Liver (tissue), 8 donors: ENCODE measurements at regions not wholly inside any gene's neighbourhood (a gene's known extent, or its start where the extent isn't known, plus 50 kb on each side); places are given as distances from the start of the nearest gene placed in this dataset.

Source experiments
- DNase-seq: peaks from one replicate; pipeline ENCODE4 v3.0.0-alpha.2; 2017; ENCODE audit warnings: low spot score
- H3K27ac ChIP-seq, 2 donors: one replicate each; pipeline ENCODE4 v1.7.0; 2013; ENCODE audit warnings: inconsistent platforms in 2 of 2, low read length in 2 of 2, control low read depth in 1 of 2, low read depth in 1 of 2, mild to moderate bottlenecking in 1 of 2
- H3K27me3 ChIP-seq, 4 donors: one replicate each; pipeline versions ENCODE4 v1.6.1 to v1.7.0; 2013; ENCODE audit warnings: low read length in 3 of 4, inconsistent platforms in 1 of 4, mild to moderate bottlenecking in 1 of 4, moderate library complexity in 1 of 4; ENCODE audit not compliant: control insufficient read depth in 4 of 4, insufficient read depth in 4 of 4
- H3K36me3 ChIP-seq, 4 donors: one replicate each; pipeline versions ENCODE4 v1.6.1 to v1.7.0; 2013; ENCODE audit warnings: low read length in 3 of 4, mild to moderate bottlenecking in 3 of 4, low read depth in 1 of 4, moderate library complexity in 1 of 4; ENCODE audit not compliant: control insufficient read depth in 4 of 4, insufficient read depth in 3 of 4
- H3K4me1 ChIP-seq, 4 donors: one replicate each; pipeline versions ENCODE4 v1.6.1 to v1.7.0; 2013; ENCODE audit warnings: low read length in 3 of 4, mild to moderate bottlenecking in 3 of 4, moderate library complexity in 1 of 4; ENCODE audit not compliant: control insufficient read depth in 4 of 4, insufficient read depth in 4 of 4
- H3K4me3 ChIP-seq, 3 donors: one replicate each; pipeline versions ENCODE4 v1.6.1 to v1.7.0; 2013; ENCODE audit warnings: low read length in 3 of 3, control low read depth in 1 of 3, low read depth in 1 of 3, mild to moderate bottlenecking in 1 of 3
- H3K9ac ChIP-seq, 2 donors: one replicate each; pipeline ENCODE4 v1.7.0; 2013; ENCODE audit warnings: low read length in 2 of 2, mild to moderate bottlenecking in 2 of 2, moderate library complexity in 2 of 2, control low read depth in 1 of 2, low read depth in 1 of 2
- H3K9me3 ChIP-seq, 4 donors: one replicate each; pipeline versions ENCODE4 v1.6.1 to v1.7.0; 2013; ENCODE audit warnings: low read length in 3 of 4; ENCODE audit not compliant: control insufficient read depth in 4 of 4
- EGR1 ChIP-seq, 2 donors: IDR thresholded peaks; 2 replicates each; pipeline ENCODE4 v1.6.1; 2016 to 2018; ENCODE audit warnings: antibody characterized with exemption in 2 of 2, low read depth in 2 of 2
- FOXA1 ChIP-seq: IDR thresholded peaks from 2 replicates; pipeline ENCODE4 v1.6.1; 2016; ENCODE audit warnings: antibody characterized with exemption
- FOXA2 ChIP-seq: IDR thresholded peaks from 2 replicates; pipeline ENCODE4 v1.6.1; 2016; ENCODE audit warnings: antibody characterized with exemption
- GABPA ChIP-seq, 2 donors: IDR thresholded peaks in 1 of 2; conservative IDR thresholded peaks in 1 of 2; 2 replicates each; pipeline ENCODE4 v1.6.1; 2016; ENCODE audit warnings: antibody characterized with exemption in 2 of 2, mild to moderate bottlenecking in 1 of 2, moderate library complexity in 1 of 2
- HNF4A ChIP-seq, 2 donors: conservative IDR thresholded peaks; 2 replicates each; pipeline ENCODE4 v1.6.1; 2016; ENCODE audit warnings: antibody characterized with exemption in 2 of 2, mild to moderate bottlenecking in 2 of 2
- HNF4G ChIP-seq: IDR thresholded peaks from 2 replicates; pipeline ENCODE4 v1.6.1; 2016; ENCODE audit warnings: antibody characterized with exemption
- JUND ChIP-seq, 2 donors: IDR thresholded peaks; 2 replicates each; pipeline ENCODE4 v1.6.1; 2016; ENCODE audit warnings: antibody characterized with exemption in 2 of 2
- NR2F2 ChIP-seq: IDR thresholded peaks from 2 replicates; pipeline ENCODE4 v1.6.1; 2016; ENCODE audit warnings: antibody characterized with exemption
- RXRA ChIP-seq, 2 donors: IDR thresholded peaks; 2 replicates each; pipeline ENCODE4 v1.6.1; 2017 to 2018; ENCODE audit warnings: antibody characterized with exemption in 2 of 2, mild to moderate bottlenecking in 1 of 2
- SP1 ChIP-seq: IDR thresholded peaks from 2 replicates; pipeline ENCODE4 v1.6.1; 2018; ENCODE audit warnings: antibody characterized with exemption, mild to moderate bottlenecking
- TAF1 ChIP-seq: conservative IDR thresholded peaks from 2 replicates; pipeline ENCODE4 v1.6.1; 2016; ENCODE audit warnings: antibody characterized with exemption, mild to moderate bottlenecking
- YY1 ChIP-seq: IDR thresholded peaks from 2 replicates; pipeline ENCODE4 v1.6.1; 2016; ENCODE audit warnings: antibody characterized with exemption, mild to moderate bottlenecking
- WGBS: extraction: QIAGEN DNeasy Blood & Tissue Kit; methylation state at CpG from one replicate; pipeline ENCODE4 v1.1.7; 2013; 5-methylcytosine and 5-hydroxymethylcytosine counted together
- TF ChIP-seq, protein P1 (sequence below): IDR thresholded peaks from 2 replicates; pipeline ENCODE4 v1.6.1; 2016; ENCODE audit warnings: antibody characterized with exemption
- TF ChIP-seq, protein P2 (sequence below): IDR thresholded peaks from 2 replicates; pipeline ENCODE4 v1.6.1; 2016; ENCODE audit warnings: antibody characterized with exemption, mild to moderate bottlenecking
- TF ChIP-seq, protein P3 (sequence below): IDR thresholded peaks from 2 replicates; pipeline ENCODE4 v1.6.1; 2016; ENCODE audit warnings: antibody characterized with exemption
- TF ChIP-seq, protein P4 (sequence below): IDR thresholded peaks from 2 replicates; pipeline ENCODE4 v1.6.1; 2016; ENCODE audit warnings: antibody characterized with exemption
- TF ChIP-seq, protein P5 (sequence below): fragments of 150-350 bp; IDR thresholded peaks from 2 replicates; pipeline ENCODE4 v1.5.1; 2017; ENCODE audit warnings: improper control_type of control experiment, low read depth, low read length; ENCODE audit not compliant: missing input control
- donor health status: healthy.
- donor health status: healthy.
- donor health status: healthy.
- donor health status: healthy.
- donor health status: healthy.

DNA sequence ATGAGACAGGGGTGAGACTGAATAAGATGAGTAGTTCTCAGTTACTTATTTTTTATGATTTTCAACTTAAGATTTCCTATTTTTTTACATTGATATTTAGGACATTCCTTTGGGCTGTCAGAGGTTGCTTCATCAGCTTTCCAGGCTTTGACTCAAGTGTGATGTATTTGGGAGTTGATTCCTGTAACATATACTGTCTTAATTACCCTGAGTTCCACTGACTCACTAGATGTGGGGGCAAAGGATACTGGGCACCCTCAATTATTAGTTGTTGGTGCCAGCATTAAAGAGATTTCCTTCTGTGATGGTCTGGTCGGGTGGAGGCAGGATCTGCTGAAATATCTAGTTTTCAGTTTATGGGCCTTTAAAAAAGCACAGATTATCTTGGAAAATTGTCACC lies 1535.8 kb downstream of the NLGN4Y start:
- no peak overlapping the region for H3K9ac ChIP-seq
- no peak for DNase-seq
- no peaks in the 10 kb centered on the region for H3K27me3 ChIP-seq
- no peak overlapping the region for H3K27ac ChIP-seq
- H3K36me3 ChIP-seq = no peaks in the 10 kb centered on the region
- no peaks in the 10 kb centered on the region for H3K9me3 ChIP-seq
- H3K4me3 ChIP-seq = no peak overlapping the region
- 82% methylated on average over 1 of the region's 1 CpG for WGBS
- no peaks in the 10 kb centered on the region for H3K4me1 ChIP-seq
- TF ChIP-seq, protein P1, sequence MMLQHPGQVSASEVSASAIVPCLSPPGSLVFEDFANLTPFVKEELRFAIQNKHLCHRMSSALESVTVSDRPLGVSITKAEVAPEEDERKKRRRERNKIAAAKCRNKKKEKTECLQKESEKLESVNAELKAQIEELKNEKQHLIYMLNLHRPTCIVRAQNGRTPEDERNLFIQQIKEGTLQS = no peak
- TF ChIP-seq FOXA1 = no peak
- TF ChIP-seq, protein P2, sequence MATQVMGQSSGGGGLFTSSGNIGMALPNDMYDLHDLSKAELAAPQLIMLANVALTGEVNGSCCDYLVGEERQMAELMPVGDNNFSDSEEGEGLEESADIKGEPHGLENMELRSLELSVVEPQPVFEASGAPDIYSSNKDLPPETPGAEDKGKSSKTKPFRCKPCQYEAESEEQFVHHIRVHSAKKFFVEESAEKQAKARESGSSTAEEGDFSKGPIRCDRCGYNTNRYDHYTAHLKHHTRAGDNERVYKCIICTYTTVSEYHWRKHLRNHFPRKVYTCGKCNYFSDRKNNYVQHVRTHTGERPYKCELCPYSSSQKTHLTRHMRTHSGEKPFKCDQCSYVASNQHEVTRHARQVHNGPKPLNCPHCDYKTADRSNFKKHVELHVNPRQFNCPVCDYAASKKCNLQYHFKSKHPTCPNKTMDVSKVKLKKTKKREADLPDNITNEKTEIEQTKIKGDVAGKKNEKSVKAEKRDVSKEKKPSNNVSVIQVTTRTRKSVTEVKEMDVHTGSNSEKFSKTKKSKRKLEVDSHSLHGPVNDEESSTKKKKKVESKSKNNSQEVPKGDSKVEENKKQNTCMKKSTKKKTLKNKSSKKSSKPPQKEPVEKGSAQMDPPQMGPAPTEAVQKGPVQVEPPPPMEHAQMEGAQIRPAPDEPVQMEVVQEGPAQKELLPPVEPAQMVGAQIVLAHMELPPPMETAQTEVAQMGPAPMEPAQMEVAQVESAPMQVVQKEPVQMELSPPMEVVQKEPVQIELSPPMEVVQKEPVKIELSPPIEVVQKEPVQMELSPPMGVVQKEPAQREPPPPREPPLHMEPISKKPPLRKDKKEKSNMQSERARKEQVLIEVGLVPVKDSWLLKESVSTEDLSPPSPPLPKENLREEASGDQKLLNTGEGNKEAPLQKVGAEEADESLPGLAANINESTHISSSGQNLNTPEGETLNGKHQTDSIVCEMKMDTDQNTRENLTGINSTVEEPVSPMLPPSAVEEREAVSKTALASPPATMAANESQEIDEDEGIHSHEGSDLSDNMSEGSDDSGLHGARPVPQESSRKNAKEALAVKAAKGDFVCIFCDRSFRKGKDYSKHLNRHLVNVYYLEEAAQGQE = no peak
- TF ChIP-seq RXRA (IDR thresholded peaks at IDR 0.05) = no peak
- no peak for TF ChIP-seq SP1
- no peak for TF ChIP-seq GABPA (IDR thresholded peaks at IDR 0.05 in 1 of 2, conservative IDR thresholded peaks at IDR 0.05 in 1 of 2)
- TF ChIP-seq FOXA2 = no peak
- no peak for TF ChIP-seq NR2F2
- TF ChIP-seq, protein P3, sequence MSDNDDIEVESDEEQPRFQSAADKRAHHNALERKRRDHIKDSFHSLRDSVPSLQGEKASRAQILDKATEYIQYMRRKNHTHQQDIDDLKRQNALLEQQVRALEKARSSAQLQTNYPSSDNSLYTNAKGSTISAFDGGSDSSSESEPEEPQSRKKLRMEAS = no peak
- TF ChIP-seq, protein P4, sequence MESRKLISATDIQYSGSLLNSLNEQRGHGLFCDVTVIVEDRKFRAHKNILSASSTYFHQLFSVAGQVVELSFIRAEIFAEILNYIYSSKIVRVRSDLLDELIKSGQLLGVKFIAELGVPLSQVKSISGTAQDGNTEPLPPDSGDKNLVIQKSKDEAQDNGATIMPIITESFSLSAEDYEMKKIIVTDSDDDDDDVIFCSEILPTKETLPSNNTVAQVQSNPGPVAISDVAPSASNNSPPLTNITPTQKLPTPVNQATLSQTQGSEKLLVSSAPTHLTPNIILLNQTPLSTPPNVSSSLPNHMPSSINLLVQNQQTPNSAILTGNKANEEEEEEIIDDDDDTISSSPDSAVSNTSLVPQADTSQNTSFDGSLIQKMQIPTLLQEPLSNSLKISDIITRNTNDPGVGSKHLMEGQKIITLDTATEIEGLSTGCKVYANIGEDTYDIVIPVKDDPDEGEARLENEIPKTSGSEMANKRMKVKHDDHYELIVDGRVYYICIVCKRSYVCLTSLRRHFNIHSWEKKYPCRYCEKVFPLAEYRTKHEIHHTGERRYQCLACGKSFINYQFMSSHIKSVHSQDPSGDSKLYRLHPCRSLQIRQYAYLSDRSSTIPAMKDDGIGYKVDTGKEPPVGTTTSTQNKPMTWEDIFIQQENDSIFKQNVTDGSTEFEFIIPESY = no peak

DNA sequence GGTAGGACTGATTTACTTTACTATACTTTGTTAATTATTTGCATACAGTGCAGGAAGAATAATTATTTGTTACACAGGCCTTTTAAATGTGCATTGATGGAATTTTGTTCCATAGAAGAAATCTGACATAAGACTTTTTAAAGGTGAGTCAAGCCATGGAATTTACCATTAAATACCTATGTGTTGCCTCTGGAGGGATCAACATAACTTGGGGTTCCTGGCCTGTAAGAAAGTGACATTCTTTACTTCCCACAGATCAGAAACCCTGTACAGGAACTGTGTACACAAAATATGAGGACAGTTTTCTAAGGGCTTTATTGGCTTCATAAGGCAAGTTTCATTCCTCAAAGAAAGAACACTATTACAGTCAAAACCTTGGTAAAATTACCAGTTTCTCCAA lies 1536.4 kb downstream of the NLGN4Y start:
- H3K4me1 ChIP-seq = no peaks in the 10 kb centered on the region
- no peaks in the 10 kb centered on the region for H3K36me3 ChIP-seq
- H3K4me3 ChIP-seq = no peak overlapping the region
- H3K27me3 ChIP-seq = no peaks in the 10 kb centered on the region
- H3K27ac ChIP-seq = no peak overlapping the region
- H3K9ac ChIP-seq = no peak overlapping the region
- H3K9me3 ChIP-seq = no peaks in the 10 kb centered on the region
- no peak for DNase-seq
- TF ChIP-seq HNF4A (conservative IDR thresholded peaks at IDR 0.05) (no peak), JUND (IDR thresholded peaks at IDR 0.05) (no peak), TAF1 (no peak), FOXA1 (no peak), RXRA (IDR thresholded peaks at IDR 0.05) (no peak), HNF4G (no peak), FOXA2 (no peak), SP1 (no peak), EGR1 (IDR thresholded peaks at IDR 0.05; ENCODE audit: low read depth in 2 of 2) (no peak), NR2F2 (no peak), GABPA (IDR thresholded peaks at IDR 0.05 in 1 of 2, conservative IDR thresholded peaks at IDR 0.05 in 1 of 2) (no peak), YY1 (no peak)
- TF ChIP-seq, protein P2 = no peak
- TF ChIP-seq, protein P4 = no peak
- TF ChIP-seq, protein P1 = no peak
- TF ChIP-seq, protein P5, sequence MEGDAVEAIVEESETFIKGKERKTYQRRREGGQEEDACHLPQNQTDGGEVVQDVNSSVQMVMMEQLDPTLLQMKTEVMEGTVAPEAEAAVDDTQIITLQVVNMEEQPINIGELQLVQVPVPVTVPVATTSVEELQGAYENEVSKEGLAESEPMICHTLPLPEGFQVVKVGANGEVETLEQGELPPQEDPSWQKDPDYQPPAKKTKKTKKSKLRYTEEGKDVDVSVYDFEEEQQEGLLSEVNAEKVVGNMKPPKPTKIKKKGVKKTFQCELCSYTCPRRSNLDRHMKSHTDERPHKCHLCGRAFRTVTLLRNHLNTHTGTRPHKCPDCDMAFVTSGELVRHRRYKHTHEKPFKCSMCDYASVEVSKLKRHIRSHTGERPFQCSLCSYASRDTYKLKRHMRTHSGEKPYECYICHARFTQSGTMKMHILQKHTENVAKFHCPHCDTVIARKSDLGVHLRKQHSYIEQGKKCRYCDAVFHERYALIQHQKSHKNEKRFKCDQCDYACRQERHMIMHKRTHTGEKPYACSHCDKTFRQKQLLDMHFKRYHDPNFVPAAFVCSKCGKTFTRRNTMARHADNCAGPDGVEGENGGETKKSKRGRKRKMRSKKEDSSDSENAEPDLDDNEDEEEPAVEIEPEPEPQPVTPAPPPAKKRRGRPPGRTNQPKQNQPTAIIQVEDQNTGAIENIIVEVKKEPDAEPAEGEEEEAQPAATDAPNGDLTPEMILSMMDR = no peak
- TF ChIP-seq, protein P3 = no peak
